HG02981 (cell line): ENCODE measurements at regions not wholly inside any gene's neighbourhood (a gene's known extent, or its start where the extent isn't known, plus 50 kb on each side); places are given as distances from the start of the nearest gene placed in this dataset.
"Not testable (repeated sequence)": the region's sequence is repeated elsewhere in the genome, so short reads cannot be mapped to it uniquely, and the experiment has no call there.

ENCODE experiments used
- ATAC-seq: cut with Tn5 transposase; IDR thresholded peaks from one replicate; pipeline ENCODE4 v1.9.1; 2021; ENCODE audit warnings: mild to moderate bottlenecking, moderate library complexity; ENCODE audit not compliant: unreplicated experiment

GRCh38 chr2:43149482-43150107 is 76.8 kb downstream of the ZFP36L2 start:
- ATAC-seq, result no peak

GRCh38 chr2:43146083-43146482 is 80.3 kb downstream of the ZFP36L2 start:
- ATAC-seq, result no peak

- ATAC-seq, result no peak
Measured at GRCh38 chr2:43144263-43144662, 82.1 kb downstream of the ZFP36L2 start.

- no peak for ATAC-seq
Measured at GRCh38 chr2:43143756-43144155, 82.7 kb downstream of the ZFP36L2 start.

- ATAC-seq, result no peak
Measured at GRCh38 chr2:43142921-43143438, 83.4 kb downstream of the ZFP36L2 start.

- not testable (repeated sequence) for ATAC-seq
Measured at GRCh38 chr2:43141636-43142151, 84.7 kb downstream of the ZFP36L2 start.

GRCh38 chr2:43139996-43140621 is 86.3 kb downstream of the ZFP36L2 start:
- ATAC-seq, result no peak

GRCh38 chr2:43139501-43139900 is 86.9 kb downstream of the ZFP36L2 start:
- ATAC-seq, result no peak

- ATAC-seq, result no peak
Measured at GRCh38 chr2:43138441-43138840, 88.0 kb downstream of the ZFP36L2 start.

- no peak for ATAC-seq
Measured at GRCh38 chr2:43136876-43137275, 89.5 kb downstream of the ZFP36L2 start.

GRCh38 chr2:43136011-43136799 is 90.2 kb downstream of the ZFP36L2 start:
- no peak for ATAC-seq

GRCh38 chr2:43135583-43135982 is 90.8 kb downstream of the ZFP36L2 start:
- no peak for ATAC-seq

GRCh38 chr2:43134571-43134889 is 91.9 kb downstream of the ZFP36L2 start:
- ATAC-seq, result no peak

- no peak for ATAC-seq
Measured at GRCh38 chr2:43133708-43134570, 92.5 kb downstream of the ZFP36L2 start.

GRCh38 chr2:43133336-43133707 is 93.1 kb downstream of the ZFP36L2 start:
- ATAC-seq, result no peak

- no peak for ATAC-seq
Measured at GRCh38 chr2:43132683-43133301, 93.6 kb downstream of the ZFP36L2 start.

- ATAC-seq, result no peak
Measured at GRCh38 chr2:43131890-43132682, 94.3 kb downstream of the ZFP36L2 start.

- peak; percentile 37 for ATAC-seq
Measured at GRCh38 chr2:43131051-43131889, 95.1 kb downstream of the ZFP36L2 start.

GRCh38 chr2:43130548-43130875 is 95.9 kb downstream of the ZFP36L2 start:
- ATAC-seq, result no peak
